GM10248 (cell line): ENCODE measurements at regions not wholly inside any gene's neighbourhood (a gene's known extent, or its start where the extent isn't known, plus 50 kb on each side); places are given as distances from the start of the nearest gene placed in this dataset.

Experiments used
- CTCF ChIA-PET: fragments of 300-600 bp; sonication (Branson Sonifier 250); formaldehyde crosslinking; extraction: SDS; loops from one replicate; lab custom pipeline; 2021; ENCODE audit warnings: antibody characterized with exemption; lab: Yijun Ruan, JAX
- POLR2A ChIA-PET: fragments of 350-650 bp; sonication (Branson Sonifier 250); formaldehyde crosslinking; extraction: SDS; loops from one replicate; lab custom pipeline; 2020; ENCODE audit warnings: antibody characterized with exemption; lab: Yijun Ruan, JAX
- DNase-seq: peaks from one replicate; pipeline ENCODE4 v3.0.0; 2012; ENCODE audit errors: extremely low spot score
- TF ChIP-seq, protein P1 (sequence below): IDR thresholded peaks from 2 replicates; pipeline ENCODE4 v1.5.1; 2012; ENCODE audit warnings: mild to moderate bottlenecking, low read depth; ENCODE audit errors: extremely low read depth, missing control alignments, control extremely low read depth

- ChIA-PET POLR2A (no interaction called here), CTCF (interaction anchor here (0.7 to 1.5 kb wide), 6 partner anchors 13 to 339 kb away, joined by 3 to 5 read pairs (median 3); no protein-coding TSS in a partner anchor)
- TF ChIP-seq, protein P1, sequence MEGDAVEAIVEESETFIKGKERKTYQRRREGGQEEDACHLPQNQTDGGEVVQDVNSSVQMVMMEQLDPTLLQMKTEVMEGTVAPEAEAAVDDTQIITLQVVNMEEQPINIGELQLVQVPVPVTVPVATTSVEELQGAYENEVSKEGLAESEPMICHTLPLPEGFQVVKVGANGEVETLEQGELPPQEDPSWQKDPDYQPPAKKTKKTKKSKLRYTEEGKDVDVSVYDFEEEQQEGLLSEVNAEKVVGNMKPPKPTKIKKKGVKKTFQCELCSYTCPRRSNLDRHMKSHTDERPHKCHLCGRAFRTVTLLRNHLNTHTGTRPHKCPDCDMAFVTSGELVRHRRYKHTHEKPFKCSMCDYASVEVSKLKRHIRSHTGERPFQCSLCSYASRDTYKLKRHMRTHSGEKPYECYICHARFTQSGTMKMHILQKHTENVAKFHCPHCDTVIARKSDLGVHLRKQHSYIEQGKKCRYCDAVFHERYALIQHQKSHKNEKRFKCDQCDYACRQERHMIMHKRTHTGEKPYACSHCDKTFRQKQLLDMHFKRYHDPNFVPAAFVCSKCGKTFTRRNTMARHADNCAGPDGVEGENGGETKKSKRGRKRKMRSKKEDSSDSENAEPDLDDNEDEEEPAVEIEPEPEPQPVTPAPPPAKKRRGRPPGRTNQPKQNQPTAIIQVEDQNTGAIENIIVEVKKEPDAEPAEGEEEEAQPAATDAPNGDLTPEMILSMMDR: no peak
- DNase-seq: no peak
Observed at GRCh38 chr20:21575167-21575566, 61.3 kb upstream of the NKX2-2 start.

DNA sequence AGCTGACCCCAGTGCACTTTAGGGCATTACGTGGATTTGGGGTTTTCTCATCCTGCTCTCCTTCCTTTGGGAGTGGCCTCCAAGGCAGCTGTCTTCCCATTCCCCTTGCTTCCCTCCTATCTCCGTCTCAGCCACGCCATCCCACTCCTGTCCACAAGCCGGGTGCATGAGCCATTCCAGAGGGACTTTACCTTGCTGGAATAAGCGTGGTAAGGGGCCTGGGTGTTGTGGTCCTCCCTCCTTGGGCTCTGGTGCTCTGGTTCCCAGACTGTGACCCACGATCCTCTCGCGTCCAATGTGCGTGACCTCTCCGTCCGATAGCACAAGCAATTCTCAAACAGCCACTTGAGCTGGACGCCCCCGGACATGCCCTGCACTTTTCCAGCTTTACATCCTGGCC lies 60.6 kb upstream of the NKX2-2 start:
- POLR2A ChIA-PET: no interaction called here
- CTCF ChIA-PET: interaction anchor here (0.7 to 1.3 kb wide), 3 partner anchors 12 to 339 kb away, joined by 3 to 4 read pairs (median 3); no protein-coding TSS in a partner anchor
- DNase-seq: no peak
- TF ChIP-seq, protein P1: no peak

- TF ChIP-seq, protein P1: no peak
- DNase-seq: no peak
- CTCF ChIA-PET: interaction anchor here (1.1 to 3.9 kb wide), 9 partner anchors 10 to 713 kb away, joined by 3 to 26 read pairs (median 17); no protein-coding TSS in a partner anchor
- POLR2A ChIA-PET: no interaction called here
Observed at GRCh38 chr20:21573259-21573658, 59.4 kb upstream of the NKX2-2 start.

GRCh38 chr20:21571841-21572690 lies 58.2 kb upstream of the NKX2-2 start:
- CTCF ChIA-PET: interaction anchor here (0.6 to 3.9 kb wide), 28 partner anchors 9 to 719 kb away, joined by 3 to 26 read pairs (median 4); partner anchors contain the start of gene NKX2-2
- POLR2A ChIA-PET: no interaction called here
- TF ChIP-seq, protein P1: peak; percentile 85
- DNase-seq: peak; percentile 34

- CTCF ChIA-PET: interaction anchor here (0.7 to 3.9 kb wide), 18 partner anchors 8 to 710 kb away, joined by 3 to 26 read pairs (median 7); partner anchors contain the start of gene NKX2-2
- POLR2A ChIA-PET: no interaction called here
- TF ChIP-seq, protein P1: no peak
- no peak for DNase-seq
Observed at GRCh38 chr20:21570285-21570992, 56.6 kb upstream of the NKX2-2 start.

DNA sequence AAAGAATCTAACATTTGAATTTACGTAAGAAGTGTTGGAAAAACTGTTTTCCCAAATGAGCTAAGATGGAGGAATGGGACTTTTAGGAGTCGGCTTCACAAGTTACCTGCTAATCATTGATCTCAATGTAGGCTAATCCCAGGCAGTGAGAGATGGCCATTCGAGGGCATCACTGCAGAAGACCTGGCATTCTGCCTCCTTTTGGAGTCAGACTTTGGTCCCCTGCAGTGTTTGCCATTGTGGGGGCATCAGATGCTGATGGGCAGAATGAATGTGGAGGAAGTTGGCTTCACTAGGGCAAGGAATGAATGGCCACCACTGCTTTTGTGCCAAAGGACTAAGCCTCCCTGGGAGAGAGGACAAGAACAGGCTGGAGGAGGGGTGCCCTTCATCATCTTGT lies 55.7 kb upstream of the NKX2-2 start:
- CTCF ChIA-PET: interaction anchor here (1.0 to 3.9 kb wide), 4 partner anchors 14 to 709 kb away, joined by 5 to 20 read pairs (median 12); no protein-coding TSS in a partner anchor
- POLR2A ChIA-PET: no interaction called here
- TF ChIP-seq, protein P1: no peak
- DNase-seq: no peak
